IMR-90 (cell line): ENCODE measurements at regions not wholly inside any gene's neighbourhood (a gene's known extent, or its start where the extent isn't known, plus 50 kb on each side); places are given as distances from the start of the nearest gene placed in this dataset.

ENCODE experiments used
- ATAC-seq: fragments of 200-7000 bp; cut with Tn5 transposase; 2 replicates; pipeline ENCODE4 v1.9.1; 2020; ENCODE audit warnings: low read depth, mild to moderate bottlenecking, moderate library complexity
- BruUV-seq: library from RNA; stranded (reverse); fragments of 400-500 nt; replicated peaks from 2 replicates; lab custom pipeline; 2021; lab: Mats Ljungman, UMichigan
- CTCF ChIA-PET: fragments of 300-600 bp; formaldehyde crosslinking; extraction: SDS; loops from one replicate; lab custom pipeline; 2021; ENCODE audit warnings: antibody characterized with exemption; lab: Yijun Ruan, JAX
- POLR2A ChIA-PET: fragments of 300-600 bp; sonication (Branson Sonifier 250); formaldehyde crosslinking; loops from one replicate; lab custom pipeline; 2022; ENCODE audit warnings: antibody characterized with exemption; ENCODE audit not compliant: unreplicated experiment; lab: Charles Lee
- DNase-seq: peaks from one replicate; pipeline ENCODE4 v3.0.0; 2013
- H2AFZ ChIP-seq: replicated peaks from 2 replicates; pipeline ENCODE3; 2013; ENCODE audit warnings: low read length, mild to moderate bottlenecking; ENCODE audit not compliant: poor library complexity
- H2AK5ac ChIP-seq: 2 replicates; pipeline ENCODE4 v1.6.1; 2013; ENCODE audit warnings: low read depth, low read length, inconsistent platforms
- H2AK9ac ChIP-seq: replicated peaks from 2 replicates; pipeline ENCODE3; 2013; ENCODE audit warnings: mild to moderate bottlenecking, low read depth, low read length, moderate library complexity; ENCODE audit not compliant: poor library complexity
- H2BK120ac ChIP-seq: 2 replicates; pipeline ENCODE4 v1.6.1; 2013; ENCODE audit warnings: low read depth, low read length, inconsistent platforms
- H2BK15ac ChIP-seq: 3 replicates; pipeline ENCODE4 v1.6.1; 2013; ENCODE audit warnings: low read depth, low read length, inconsistent platforms
- H2BK20ac ChIP-seq: 2 replicates; pipeline ENCODE4 v1.6.1; 2013; ENCODE audit warnings: low read depth, mild to moderate bottlenecking, inconsistent platforms, low read length, moderate library complexity
- H2BK5ac ChIP-seq: 2 replicates; pipeline ENCODE4 v1.6.1; 2013; ENCODE audit warnings: mild to moderate bottlenecking, low read depth, low read length, inconsistent platforms; ENCODE audit not compliant: poor library complexity, severe bottlenecking
- H3K14ac ChIP-seq: replicated peaks from 2 replicates; pipeline ENCODE4 v1.6.1; 2013; ENCODE audit warnings: low read depth, low read length, inconsistent platforms
- H3K18ac ChIP-seq: 2 replicates; pipeline ENCODE4 v1.6.1; 2013; ENCODE audit warnings: low read depth, low read length, control low read depth
- H3K23ac ChIP-seq: 2 replicates; pipeline ENCODE4 v1.6.1; 2013; ENCODE audit warnings: low read depth, low read length, inconsistent platforms
- H3K27ac ChIP-seq: 2 replicates; pipeline ENCODE4 v1.5.1; 2013; ENCODE audit warnings: mild to moderate bottlenecking, control low read depth, low read length; ENCODE audit not compliant: insufficient read depth
- H3K27me3 ChIP-seq: 2 replicates; pipeline ENCODE4 v1.6.1; 2013; ENCODE audit warnings: low read length; ENCODE audit not compliant: control insufficient read depth, insufficient read depth
- H3K36me3 ChIP-seq: 2 replicates; pipeline ENCODE4 v1.6.1; 2013; ENCODE audit warnings: low read length, mixed read lengths; ENCODE audit not compliant: control insufficient read depth, insufficient read depth
- H3K4ac ChIP-seq: 2 replicates; pipeline ENCODE4 v1.6.1; 2013; ENCODE audit warnings: low read depth, low read length, inconsistent platforms
- H3K4me1 ChIP-seq: 2 replicates; pipeline ENCODE4 v1.6.1; 2013; ENCODE audit warnings: low read length, mixed read lengths; ENCODE audit not compliant: control insufficient read depth, insufficient read depth
- H3K4me2 ChIP-seq: 2 replicates; pipeline ENCODE4 v1.6.1; 2013; ENCODE audit warnings: low read depth, mild to moderate bottlenecking, control low read depth, low read length, moderate library complexity
- H3K4me3 ChIP-seq: 2 replicates; pipeline ENCODE4 v1.5.1; 2013; ENCODE audit warnings: low read depth, mild to moderate bottlenecking, control low read depth, low read length, moderate library complexity; ENCODE audit not compliant: insufficient read depth
- H3K56ac ChIP-seq: 2 replicates; pipeline ENCODE4 v1.6.1; 2013; ENCODE audit warnings: low read length, inconsistent platforms; ENCODE audit not compliant: insufficient read depth; ENCODE audit errors: extremely low read depth
- H3K79me1 ChIP-seq, 2 experiments: 2 replicates each; pipeline ENCODE4 v1.6.1; 2013; ENCODE audit warnings: low read length in 2 of 2, inconsistent platforms in 1 of 2, low read depth in 1 of 2
- H3K9ac ChIP-seq: 2 replicates; pipeline ENCODE4 v1.6.1; 2013; ENCODE audit warnings: low read depth, low read length, control low read depth
- H3K9me1 ChIP-seq: 2 replicates; pipeline ENCODE4 v1.6.1; 2013; ENCODE audit warnings: low read length, inconsistent platforms; ENCODE audit not compliant: insufficient read depth
- H3K9me3 ChIP-seq: 2 replicates; pipeline ENCODE4 v1.6.1; 2013; ENCODE audit warnings: low read length; ENCODE audit not compliant: control insufficient read depth, insufficient read depth
- H4K20me1 ChIP-seq: 2 replicates; pipeline ENCODE4 v1.6.1; 2013; ENCODE audit warnings: low read length, inconsistent platforms; ENCODE audit not compliant: insufficient read depth
- H4K5ac ChIP-seq: 2 replicates; pipeline ENCODE4 v1.6.1; 2013; ENCODE audit warnings: mild to moderate bottlenecking, low read depth, low read length, control low read depth
- H4K8ac ChIP-seq, 2 experiments: 2 replicates each; pipeline ENCODE4 v1.6.1; 2013; ENCODE audit warnings: low read depth in 2 of 2, low read length in 2 of 2, control low read depth in 1 of 2, inconsistent platforms in 1 of 2
- H4K91ac ChIP-seq: 2 replicates; pipeline ENCODE4 v1.6.1; 2013; ENCODE audit warnings: low read depth, low read length, inconsistent platforms; ENCODE audit not compliant: insufficient read depth
- BHLHE40 ChIP-seq: fragments of 150-350 bp; IDR thresholded peaks from 2 replicates; pipeline ENCODE4 v1.6.1; 2016; ENCODE audit warnings: mild to moderate bottlenecking, low read depth, low read length
- ELK1 ChIP-seq: fragments of 150-350 bp; IDR thresholded peaks from 2 replicates; pipeline ENCODE4 v1.6.1; 2016; ENCODE audit warnings: low read depth, mild to moderate bottlenecking, low read length, moderate library complexity, borderline replicate concordance
- MAFK ChIP-seq: IDR thresholded peaks from 2 replicates; pipeline ENCODE4 v1.6.1; 2012; ENCODE audit warnings: low read depth, low read length, improper control_type of control experiment
- MAZ ChIP-seq: IDR thresholded peaks from 2 replicates; pipeline ENCODE4 v1.6.1; 2012; ENCODE audit warnings: low read depth, mild to moderate bottlenecking, low read length, improper control_type of control experiment, moderate library complexity, borderline replicate concordance
- RAD21 ChIP-seq: IDR thresholded peaks from 2 replicates; pipeline ENCODE4 v1.6.1; 2012; ENCODE audit warnings: low read length, improper control_type of control experiment
- SMC3 ChIP-seq: fragments of 150-350 bp; IDR thresholded peaks from 2 replicates; pipeline ENCODE4 v1.6.1; 2016; ENCODE audit warnings: low read depth, mild to moderate bottlenecking, antibody characterized with exemption, low read length, moderate library complexity
- WGBS, 2 experiments: methylation state at CpG; one replicate each; pipeline versions ENCODE4 v1.1.5 to v1.1.7; 2013; ENCODE audit warnings: missing lambda C conversion rate in 2 of 2; ENCODE audit not compliant: insufficient read length in 1 of 2; ENCODE audit errors: extremely low coverage in 2 of 2; 5-methylcytosine and 5-hydroxymethylcytosine counted together
- dilution Hi-C: fragments of 300-500 bp; cut with HindIII; formaldehyde crosslinking; loops from one replicate; pipeline ENCODE4 v1.14.3; 2018; ENCODE audit warnings: low sequenced_read_pairs; ENCODE audit not compliant: unreplicated experiment
- in situ Hi-C: fragments of 300-500 bp; cut with MboI; formaldehyde crosslinking; loops from 3 replicates; pipeline ENCODE4 v1.14.3; 2019; ENCODE audit warnings: low sequenced_read_pairs, inconsistent platforms, mixed read lengths
- intact Hi-C: fragments of 100-400 bp; cut with micrococcal nuclease; formaldehyde crosslinking; loops from 2 replicates; pipeline ENCODE4 v1.10.0; 2022
- TF ChIP-seq, protein P1 (sequence below): conservative IDR thresholded peaks from 2 replicates; pipeline ENCODE4 v1.5.1; 2012; ENCODE audit warnings: mild to moderate bottlenecking, low read depth, low read length, improper control_type of control experiment

DNA sequence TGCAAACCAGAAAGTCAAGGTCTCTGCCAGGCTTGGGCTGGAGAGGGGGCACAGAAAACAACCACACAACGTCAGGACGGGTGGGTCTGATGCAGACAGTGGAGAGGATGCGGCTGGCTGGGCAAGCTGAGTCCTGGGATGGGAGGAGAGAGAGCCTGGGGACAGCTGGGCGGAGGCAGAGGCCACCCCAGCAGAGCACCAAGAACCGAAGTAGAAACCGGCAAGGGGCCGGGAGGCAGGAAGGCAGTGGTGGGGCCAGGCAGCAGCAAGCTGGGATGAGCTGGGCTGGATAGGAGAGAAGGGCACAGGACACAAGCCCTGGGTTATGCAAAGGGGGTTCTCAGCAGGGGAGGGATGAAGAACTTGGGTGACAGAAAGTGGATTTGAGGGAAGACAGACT lies 188.2 kb downstream of the SHANK2 start:
- no peak overlapping the region for H3K18ac ChIP-seq
- H3K79me1 ChIP-seq, result no peaks in the 10 kb centered on the region
- dilution Hi-C loops (no loop called here), intact Hi-C loops (no loop called here), in situ Hi-C loops (no loop called here)
- H2AK9ac ChIP-seq, result no peak overlapping the region
- no peak overlapping the region for H2BK20ac ChIP-seq
- H3K4me2 ChIP-seq, result no peak overlapping the region
- no peaks in the 10 kb centered on the region for H3K9me1 ChIP-seq
- TF ChIP-seq RAD21 (no peak), MAFK (no peak), BHLHE40 (no peak), SMC3 (no peak), ELK1 (no peak), MAZ (no peak)
- TF ChIP-seq, protein P1, sequence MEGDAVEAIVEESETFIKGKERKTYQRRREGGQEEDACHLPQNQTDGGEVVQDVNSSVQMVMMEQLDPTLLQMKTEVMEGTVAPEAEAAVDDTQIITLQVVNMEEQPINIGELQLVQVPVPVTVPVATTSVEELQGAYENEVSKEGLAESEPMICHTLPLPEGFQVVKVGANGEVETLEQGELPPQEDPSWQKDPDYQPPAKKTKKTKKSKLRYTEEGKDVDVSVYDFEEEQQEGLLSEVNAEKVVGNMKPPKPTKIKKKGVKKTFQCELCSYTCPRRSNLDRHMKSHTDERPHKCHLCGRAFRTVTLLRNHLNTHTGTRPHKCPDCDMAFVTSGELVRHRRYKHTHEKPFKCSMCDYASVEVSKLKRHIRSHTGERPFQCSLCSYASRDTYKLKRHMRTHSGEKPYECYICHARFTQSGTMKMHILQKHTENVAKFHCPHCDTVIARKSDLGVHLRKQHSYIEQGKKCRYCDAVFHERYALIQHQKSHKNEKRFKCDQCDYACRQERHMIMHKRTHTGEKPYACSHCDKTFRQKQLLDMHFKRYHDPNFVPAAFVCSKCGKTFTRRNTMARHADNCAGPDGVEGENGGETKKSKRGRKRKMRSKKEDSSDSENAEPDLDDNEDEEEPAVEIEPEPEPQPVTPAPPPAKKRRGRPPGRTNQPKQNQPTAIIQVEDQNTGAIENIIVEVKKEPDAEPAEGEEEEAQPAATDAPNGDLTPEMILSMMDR, result no peak
- no peak overlapping the region for H4K5ac ChIP-seq
- H3K27me3 ChIP-seq, result no peaks in the 10 kb centered on the region
- H2AFZ ChIP-seq, result no peak overlapping the region
- ATAC-seq (no peak), DNase-seq (no peak)
- no peak overlapping the region for H3K56ac ChIP-seq
- no peak overlapping the region for H2BK5ac ChIP-seq
- no peak overlapping the region for H3K4me3 ChIP-seq
- no TSS peak for BruUV-seq
- H2BK15ac ChIP-seq, result no peak overlapping the region
- H3K27ac ChIP-seq, result no peak overlapping the region
- 41% methylated on average over 6 of the region's 7 CpGs; no CpG with 5 or more reads in 1 of the 2 experiments for WGBS, 2 experiments
- peaks cover under 1% of the 10 kb centered on the region for H3K36me3 ChIP-seq
- H3K9ac ChIP-seq, result no peak overlapping the region
- H4K20me1 ChIP-seq, result no peaks in the 10 kb centered on the region; the same call in none of the 2 replicates
- H2AK5ac ChIP-seq, result no peak overlapping the region
- no peaks in the 10 kb centered on the region for H3K4me1 ChIP-seq
- H3K4ac ChIP-seq, result no peak overlapping the region
- H3K14ac ChIP-seq, result no peak overlapping the region
- H4K91ac ChIP-seq, result no peak overlapping the region
- H2BK120ac ChIP-seq, result no peak overlapping the region
- no peaks in the 10 kb centered on the region; the same call in 1 of the 2 replicates for H3K9me3 ChIP-seq
- ChIA-PET CTCF (interaction anchor here (0.6 kb wide), 1 partner anchor 1583 kb away, joined by 3 read pairs; the partner anchor contains the start of gene LINC01488), POLR2A (no interaction called here)
- no peak overlapping the region for H3K23ac ChIP-seq
- H4K8ac ChIP-seq, result no peak overlapping the region
